ENCODE measurements at regions not wholly inside any gene's neighbourhood (a gene's known extent, or its start where the extent isn't known, plus 50 kb on each side); places are given as distances from the start of the nearest gene placed in this dataset.

DNA sequence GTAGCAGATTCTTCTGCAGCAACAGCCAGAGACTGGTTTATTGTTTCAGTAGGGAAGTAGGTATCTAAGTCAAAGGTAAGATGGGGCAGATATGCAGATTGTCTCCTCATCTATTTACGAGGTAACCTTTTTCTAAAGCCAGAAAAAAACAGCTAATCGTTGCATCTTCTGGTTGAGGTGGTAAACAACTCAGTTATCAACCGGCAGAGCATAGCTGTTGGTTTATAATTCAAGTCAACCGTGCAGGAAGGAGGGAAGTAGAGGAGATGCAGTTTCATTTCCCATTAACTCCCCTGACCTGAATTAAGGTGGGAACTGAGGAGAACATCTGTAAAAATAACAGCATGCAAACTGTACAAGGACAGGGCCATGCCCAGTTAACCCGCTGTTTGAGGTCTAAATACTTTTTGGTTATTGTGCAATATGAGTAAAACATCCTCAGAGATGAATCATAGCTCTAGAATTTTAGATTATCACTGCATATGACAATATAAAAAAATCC lies 156.5 kb upstream of the ITGB1 start:
- no peak for TF ChIP-seq POLR2AphosphoS5 (IDR thresholded peaks at IDR 0.05; ENCODE audit: low read depth, low read length)
- TF ChIP-seq, protein P1, sequence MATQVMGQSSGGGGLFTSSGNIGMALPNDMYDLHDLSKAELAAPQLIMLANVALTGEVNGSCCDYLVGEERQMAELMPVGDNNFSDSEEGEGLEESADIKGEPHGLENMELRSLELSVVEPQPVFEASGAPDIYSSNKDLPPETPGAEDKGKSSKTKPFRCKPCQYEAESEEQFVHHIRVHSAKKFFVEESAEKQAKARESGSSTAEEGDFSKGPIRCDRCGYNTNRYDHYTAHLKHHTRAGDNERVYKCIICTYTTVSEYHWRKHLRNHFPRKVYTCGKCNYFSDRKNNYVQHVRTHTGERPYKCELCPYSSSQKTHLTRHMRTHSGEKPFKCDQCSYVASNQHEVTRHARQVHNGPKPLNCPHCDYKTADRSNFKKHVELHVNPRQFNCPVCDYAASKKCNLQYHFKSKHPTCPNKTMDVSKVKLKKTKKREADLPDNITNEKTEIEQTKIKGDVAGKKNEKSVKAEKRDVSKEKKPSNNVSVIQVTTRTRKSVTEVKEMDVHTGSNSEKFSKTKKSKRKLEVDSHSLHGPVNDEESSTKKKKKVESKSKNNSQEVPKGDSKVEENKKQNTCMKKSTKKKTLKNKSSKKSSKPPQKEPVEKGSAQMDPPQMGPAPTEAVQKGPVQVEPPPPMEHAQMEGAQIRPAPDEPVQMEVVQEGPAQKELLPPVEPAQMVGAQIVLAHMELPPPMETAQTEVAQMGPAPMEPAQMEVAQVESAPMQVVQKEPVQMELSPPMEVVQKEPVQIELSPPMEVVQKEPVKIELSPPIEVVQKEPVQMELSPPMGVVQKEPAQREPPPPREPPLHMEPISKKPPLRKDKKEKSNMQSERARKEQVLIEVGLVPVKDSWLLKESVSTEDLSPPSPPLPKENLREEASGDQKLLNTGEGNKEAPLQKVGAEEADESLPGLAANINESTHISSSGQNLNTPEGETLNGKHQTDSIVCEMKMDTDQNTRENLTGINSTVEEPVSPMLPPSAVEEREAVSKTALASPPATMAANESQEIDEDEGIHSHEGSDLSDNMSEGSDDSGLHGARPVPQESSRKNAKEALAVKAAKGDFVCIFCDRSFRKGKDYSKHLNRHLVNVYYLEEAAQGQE (IDR thresholded peaks at IDR 0.05; ENCODE audit: insufficient read depth in 1 of 2, low read depth in 2 of 2, low read length in 2 of 2) = no peak
- no peak for TF ChIP-seq TAF1 (IDR thresholded peaks at IDR 0.05; ENCODE audit: borderline replicate concordance, insufficient read depth, low read length)
